Caki2 (cell line): ENCODE measurements at regions not wholly inside any gene's neighbourhood (a gene's known extent, or its start where the extent isn't known, plus 50 kb on each side); places are given as distances from the start of the nearest gene placed in this dataset.
A peak's percentile ranks its signal among the peaks of the same experiment; 100 is the strongest.

Experiments
- DNase-seq: peaks from one replicate; pipeline ENCODE4 v3.0.0-alpha.2; 2015; ENCODE audit warnings: low read depth
- in situ Hi-C: cut with HindIII; loops from 2 replicates; pipeline ENCODE4 v1.10.0; 2016; ENCODE audit warnings: low sequenced_read_pairs, low pct_unique_long_range_greater_than_20kb, mixed read lengths

- DNase-seq, result no peak
- in situ Hi-C loops, result no loop called here
Observed at GRCh38 chr15:58292751-58293175, 139.0 kb upstream of the LIPC start.

GRCh38 chr15:58293622-58294550 is 137.9 kb upstream of the LIPC start:
- no peak for DNase-seq
- in situ Hi-C loops, result no loop called here

- no peak for DNase-seq
- in situ Hi-C loops, result no loop called here
Observed at GRCh38 chr15:58294681-58295254, 137.0 kb upstream of the LIPC start.

GRCh38 chr15:58295637-58296215 is 136.1 kb upstream of the LIPC start:
- DNase-seq, result no peak
- in situ Hi-C loops, result no loop called here

- in situ Hi-C loops, result no loop called here
- no peak for DNase-seq
Observed at GRCh38 chr15:58296276-58296675, 135.5 kb upstream of the LIPC start.

- in situ Hi-C loops, result no loop called here
Observed at GRCh38 chr15:58297639-58298038, 134.2 kb upstream of the LIPC start.

GRCh38 chr15:58298879-58299850 is 132.6 kb upstream of the LIPC start:
- DNase-seq, result no peak

More at GRCh38 chr15:58297639-58298038, 134.2 kb upstream of the LIPC start:
- DNase-seq, result no peak

GRCh38 chr15:58302832-58303231 is 129.0 kb upstream of the LIPC start:
- no peak for DNase-seq
- in situ Hi-C loops, result no loop called here

More at GRCh38 chr15:58298879-58299850, 132.6 kb upstream of the LIPC start:
- in situ Hi-C loops, result no loop called here

- in situ Hi-C loops, result no loop called here
Observed at GRCh38 chr15:58303236-58303635, 128.6 kb upstream of the LIPC start.

GRCh38 chr15:58306591-58307312 is 125.0 kb upstream of the LIPC start:
- in situ Hi-C loops, result no loop called here
- DNase-seq, result no peak

More at GRCh38 chr15:58303236-58303635, 128.6 kb upstream of the LIPC start:
- DNase-seq, result no peak

- peak; percentile 58 for DNase-seq
- in situ Hi-C loops, result no loop called here
Observed at GRCh38 chr15:58307313-58307961, 124.4 kb upstream of the LIPC start.

- in situ Hi-C loops, result no loop called here
- no peak for DNase-seq
Observed at GRCh38 chr15:58308742-58309355, 122.9 kb upstream of the LIPC start.

- in situ Hi-C loops, result no loop called here
Observed at GRCh38 chr15:58309963-58310928, 121.5 kb upstream of the LIPC start.

GRCh38 chr15:58311556-58311955 is 120.2 kb upstream of the LIPC start:
- no peak for DNase-seq
- in situ Hi-C loops, result no loop called here

More at GRCh38 chr15:58309963-58310928, 121.5 kb upstream of the LIPC start:
- DNase-seq, result no peak

- in situ Hi-C loops, result no loop called here
- no peak for DNase-seq
Observed at GRCh38 chr15:58312031-58312430, 119.8 kb upstream of the LIPC start.

- DNase-seq, result no peak
- in situ Hi-C loops, result no loop called here
Observed at GRCh38 chr15:58313304-58313703, 118.5 kb upstream of the LIPC start.
